HG02973 (cell line): ENCODE measurements at regions not wholly inside any gene's neighbourhood (a gene's known extent, or its start where the extent isn't known, plus 50 kb on each side); places are given as distances from the start of the nearest gene placed in this dataset.
"Not testable (repeated sequence)": the region's sequence is repeated elsewhere in the genome, so short reads cannot be mapped to it uniquely, and the experiment has no call there.

Experiments used
- ATAC-seq: cut with Tn5 transposase; IDR thresholded peaks from one replicate; pipeline ENCODE4 v1.9.1; 2021; ENCODE audit warnings: moderate library complexity; ENCODE audit not compliant: unreplicated experiment

- ATAC-seq = no peak
Measured at GRCh38 chr6:67175101-67175500, 1460.0 kb upstream of the ADGRB3 start.

GRCh38 chr6:67165606-67166005 is 1458.6 kb upstream of the EYS start:
- ATAC-seq = no peak

DNA sequence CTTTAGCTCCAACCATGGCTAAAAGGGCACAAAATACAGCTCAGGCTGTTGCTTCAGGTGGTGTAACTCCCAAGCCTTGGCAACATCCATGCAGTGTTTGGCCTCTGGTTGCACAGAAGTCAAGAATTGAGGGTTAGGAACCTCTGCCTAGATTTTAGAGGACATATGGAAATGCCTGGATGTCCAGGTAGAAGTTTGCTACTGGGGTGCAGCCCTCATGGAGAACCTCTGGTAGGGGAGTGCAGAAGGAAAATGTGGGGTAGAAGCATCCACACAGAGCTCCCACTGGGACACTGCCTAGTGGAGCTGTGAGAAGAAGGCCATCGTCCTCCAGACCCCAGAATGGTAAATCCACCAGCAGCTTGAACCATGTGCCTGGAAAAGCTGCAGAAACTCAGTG is 1453.8 kb upstream of the EYS start:
- ATAC-seq = no peak

DNA sequence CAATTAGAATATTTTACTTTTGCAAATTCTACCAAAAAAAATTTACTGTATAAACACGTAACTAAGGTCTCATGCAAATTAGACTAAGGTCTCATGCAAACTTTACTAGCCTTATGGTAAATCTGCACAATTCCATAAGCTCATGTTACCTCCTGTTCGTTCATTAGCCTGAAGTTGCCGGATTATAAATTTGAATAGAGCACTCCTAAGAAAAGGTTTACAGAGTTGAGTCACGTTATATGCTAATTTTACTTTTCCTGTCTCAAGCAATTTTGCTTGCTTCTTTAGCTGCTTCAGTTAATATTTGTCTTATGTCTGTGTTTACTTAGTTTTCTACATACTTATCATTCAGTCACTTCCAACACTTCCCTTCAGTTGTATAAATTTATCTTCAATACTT is 1434.0 kb upstream of the EYS start:
- no peak for ATAC-seq

DNA sequence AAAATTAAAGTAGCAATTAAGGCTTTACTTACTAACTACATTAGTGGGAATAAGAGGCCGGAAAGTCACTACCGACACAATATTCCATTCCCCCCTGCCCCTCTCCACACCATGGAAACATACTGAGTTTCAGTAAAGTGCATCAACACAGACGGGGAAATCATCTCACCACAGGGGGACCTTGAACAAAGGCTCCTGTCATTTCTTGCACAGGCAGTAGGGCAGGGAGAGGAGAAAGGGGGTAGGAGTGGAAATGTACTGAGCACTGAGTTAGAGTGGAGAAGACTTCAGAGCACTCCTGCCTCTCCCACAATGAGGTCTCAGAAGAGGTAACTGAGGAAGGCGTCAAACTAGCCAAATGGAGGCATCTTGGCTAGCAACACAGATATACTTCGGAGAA is 1426.9 kb upstream of the EYS start:
- no peak for ATAC-seq

- ATAC-seq = no peak
Measured at GRCh38 chr6:67131827-67132226, 1424.8 kb upstream of the EYS start.

GRCh38 chr6:67129780-67130179 is 1422.8 kb upstream of the EYS start:
- ATAC-seq = no peak

GRCh38 chr6:67127041-67127440 is 1420.0 kb upstream of the EYS start:
- no peak for ATAC-seq

DNA sequence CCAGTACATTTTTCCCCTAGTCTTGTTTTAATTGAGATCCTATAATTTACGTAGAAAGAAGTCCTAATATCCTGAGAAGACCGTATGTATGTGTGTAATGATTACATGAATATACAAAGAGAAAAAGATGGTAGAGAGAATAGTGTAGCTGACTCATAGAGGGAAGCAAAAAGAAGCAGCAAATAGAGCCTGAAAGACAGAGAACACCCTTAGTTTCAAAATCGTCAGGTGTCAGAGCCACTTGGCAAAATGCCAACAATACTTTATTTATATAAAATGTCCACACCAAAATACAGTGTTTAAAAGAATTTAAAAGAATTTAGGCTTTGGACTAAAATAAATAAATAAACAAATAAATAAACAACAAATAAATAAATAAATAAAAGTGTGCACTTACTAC is 1414.1 kb upstream of the EYS start:
- ATAC-seq = no peak

- no peak for ATAC-seq
Measured at GRCh38 chr6:67112120-67112519, 1405.1 kb upstream of the EYS start.

GRCh38 chr6:67102743-67103142 is 1395.7 kb upstream of the EYS start:
- ATAC-seq = no peak

- ATAC-seq = not testable (repeated sequence)
Measured at GRCh38 chr6:67095618-67096226, 1388.7 kb upstream of the EYS start.

DNA sequence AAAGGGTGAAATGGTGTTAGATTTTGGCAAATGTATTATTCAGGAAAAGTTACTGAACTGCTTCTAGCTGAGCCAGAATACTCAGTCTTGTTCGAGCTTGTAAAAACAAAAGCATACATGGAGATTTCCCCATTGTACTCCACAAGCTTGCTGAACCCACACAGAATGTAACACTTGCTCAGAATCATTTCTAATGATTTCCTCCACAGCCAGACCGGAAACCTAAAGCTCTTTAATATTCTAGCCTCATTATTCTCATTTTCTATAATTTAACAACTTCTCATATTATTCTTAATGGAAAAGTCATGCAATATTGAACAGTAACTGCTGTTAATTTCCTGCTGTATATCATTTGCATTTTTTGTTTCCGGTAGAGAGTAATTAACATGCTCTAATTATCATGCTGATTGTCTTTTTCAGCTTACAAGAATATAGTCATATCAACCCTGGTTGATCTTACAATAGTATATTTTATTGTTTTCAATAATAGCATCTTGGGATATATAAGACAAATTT is 1387.5 kb upstream of the EYS start:
- ATAC-seq = no peak

- ATAC-seq = no peak
Measured at GRCh38 chr6:67073938-67074337, 1366.9 kb upstream of the EYS start.

- no peak for ATAC-seq
Measured at GRCh38 chr6:67068781-67069180, 1361.8 kb upstream of the EYS start.

GRCh38 chr6:67064323-67064722 is 1357.3 kb upstream of the EYS start:
- no peak for ATAC-seq

- no peak for ATAC-seq
Measured at GRCh38 chr6:67047996-67048395, 1341.0 kb upstream of the EYS start.

DNA sequence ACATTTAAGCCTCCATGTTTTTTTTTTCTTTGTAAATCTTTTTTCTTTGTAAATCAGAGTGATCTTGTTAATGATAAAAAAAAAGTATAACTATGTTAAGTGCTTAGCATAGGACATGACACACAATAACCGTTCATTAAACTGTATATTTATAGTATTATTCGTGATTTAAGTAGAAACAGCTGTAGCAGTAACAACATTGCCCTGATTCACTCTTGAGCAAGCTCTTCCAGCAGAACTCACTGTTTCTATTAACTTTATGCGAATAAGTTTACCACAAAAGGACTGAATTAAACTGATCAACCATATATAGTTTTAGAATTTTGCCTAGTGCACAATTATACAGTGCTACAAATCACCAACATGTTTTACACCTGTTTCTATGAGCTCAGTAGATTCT is 1338.0 kb upstream of the EYS start:
- no peak for ATAC-seq

- ATAC-seq = no peak
Measured at GRCh38 chr6:67031451-67031850, 1324.4 kb upstream of the EYS start.

- ATAC-seq = no peak
Measured at GRCh38 chr6:67030861-67031260, 1323.8 kb upstream of the EYS start.

DNA sequence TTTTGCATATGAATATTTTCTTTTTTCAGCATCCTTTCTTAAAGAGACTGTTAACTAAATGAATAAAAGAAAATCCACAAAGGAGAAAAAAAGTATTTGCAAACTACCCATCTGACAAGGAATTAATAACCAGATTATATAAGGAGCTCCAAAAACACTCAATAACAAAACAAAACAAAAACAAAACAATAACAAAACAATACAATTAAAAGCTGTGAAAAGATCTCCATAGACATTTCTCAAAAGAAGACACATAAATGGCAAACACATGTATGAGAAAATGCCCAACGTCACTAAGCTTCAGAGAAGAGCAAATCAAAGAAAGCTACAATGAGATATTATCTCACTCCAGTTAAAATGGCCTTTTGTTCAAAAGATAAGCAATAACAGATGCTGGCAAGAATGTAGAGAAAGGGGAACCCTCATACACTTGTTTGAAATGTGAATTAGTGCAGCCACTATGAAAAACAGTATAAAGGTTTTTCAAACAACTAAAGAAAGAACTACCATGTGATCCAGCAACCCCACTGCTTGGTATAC is 1310.0 kb upstream of the EYS start:
- no peak for ATAC-seq

DNA sequence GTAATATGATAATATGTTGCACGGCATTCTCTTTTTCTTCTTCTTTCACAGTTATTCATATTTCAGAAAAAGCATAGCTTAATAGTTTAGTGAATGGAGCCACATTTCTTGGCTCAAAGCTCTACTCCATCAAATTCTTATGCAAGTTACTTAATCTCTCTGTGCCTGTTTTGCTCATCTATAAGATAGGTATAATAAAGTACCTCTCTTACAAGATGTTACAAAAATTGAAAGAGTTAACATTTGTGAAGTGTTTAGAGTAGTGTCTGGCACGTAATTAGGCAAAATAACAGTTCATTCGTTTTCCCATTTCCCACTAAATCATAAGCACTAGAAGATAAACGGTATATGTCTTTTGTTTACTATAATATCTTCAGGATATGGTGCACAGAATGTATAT is 1304.4 kb upstream of the EYS start:
- ATAC-seq = no peak

GRCh38 chr6:67009818-67010217 is 1302.8 kb upstream of the EYS start:
- no peak for ATAC-seq
